Stimulated activated CD4-positive, alpha-beta T cell treated with anti-CD3 and anti-CD28 coated beads, Interleukin-1b, Interleukin-23, amount 100 ng/mL, for 24 hours (primary cell): ENCODE measurements at regions not wholly inside any gene's neighbourhood (a gene's known extent, or its start where the extent isn't known, plus 50 kb on each side); places are given as distances from the start of the nearest gene placed in this dataset.

Experiments used
- DNase-seq, 4 experiments: peaks; one replicate each; pipeline ENCODE4 v3.0.0-alpha.2; 2020; ENCODE audit warnings: low read depth in 4 of 4, low spot score in 1 of 4

- no peak for DNase-seq
Measured at GRCh38 chr14:87540339-87540738, 452.6 kb downstream of the GALC start.

- no peak for DNase-seq
Measured at GRCh38 chr14:87529081-87529480, 463.9 kb downstream of the GALC start.

- no peak for DNase-seq
Measured at GRCh38 chr14:87526731-87527130, 466.3 kb downstream of the GALC start.

- no peak for DNase-seq
Measured at GRCh38 chr14:87524011-87524410, 469.0 kb downstream of the GALC start.

- no peak for DNase-seq
Measured at GRCh38 chr14:87522575-87522974, 470.4 kb downstream of the GALC start.

GRCh38 chr14:87508333-87508732 is 484.6 kb downstream of the GALC start:
- DNase-seq: no peak

GRCh38 chr14:87503711-87504110 is 489.3 kb downstream of the GALC start:
- no peak for DNase-seq

GRCh38 chr14:87497301-87497700 is 495.7 kb downstream of the GALC start:
- no peak for DNase-seq

GRCh38 chr14:87494010-87494409 is 499.0 kb downstream of the GALC start:
- no peak for DNase-seq

GRCh38 chr14:87492561-87492960 is 500.4 kb downstream of the GALC start:
- DNase-seq: no peak

GRCh38 chr14:87491816-87492215 is 501.2 kb downstream of the GALC start:
- no peak for DNase-seq

- no peak for DNase-seq
Measured at GRCh38 chr14:87489196-87489819, 503.7 kb downstream of the GALC start.

- DNase-seq: no peak
Measured at GRCh38 chr14:87483271-87484260, 509.4 kb downstream of the GALC start.

- DNase-seq: no peak
Measured at GRCh38 chr14:87468531-87468930, 524.5 kb downstream of the GALC start.

- DNase-seq: no peak
Measured at GRCh38 chr14:87467578-87467977, 525.4 kb downstream of the GALC start.

- no peak for DNase-seq
Measured at GRCh38 chr14:87465770-87466169, 527.2 kb downstream of the GALC start.

GRCh38 chr14:87461704-87462103 is 531.3 kb downstream of the GALC start:
- no peak for DNase-seq

- no peak for DNase-seq
Measured at GRCh38 chr14:87457720-87458119, 535.3 kb downstream of the GALC start.

GRCh38 chr14:87450193-87450592 is 542.8 kb downstream of the GALC start:
- DNase-seq: no peak

- no peak for DNase-seq
Measured at GRCh38 chr14:87449016-87449415, 544.0 kb downstream of the GALC start.

- DNase-seq: no peak
Measured at GRCh38 chr14:87443787-87444186, 549.2 kb downstream of the GALC start.

GRCh38 chr14:87443039-87443438 is 549.9 kb downstream of the GALC start:
- no peak for DNase-seq
